Posterior cingulate gyrus (tissue), 11 donors: ENCODE measurements at regions not wholly inside any gene's neighbourhood (a gene's known extent, or its start where the extent isn't known, plus 50 kb on each side); places are given as distances from the start of the nearest gene placed in this dataset.
A peak's percentile ranks its signal among the peaks of the same experiment; 100 is the strongest.
"Not testable (repeated sequence)": the region's sequence is repeated elsewhere in the genome, so short reads cannot be mapped to it uniquely, and the experiment has no call there.

Source experiments
- DNase-seq, 10 donors: peaks; one replicate each; pipeline versions ENCODE4 v3.0.0 to v3.0.0-alpha.2; 2020 to 2021; ENCODE audit warnings: mixed read lengths in 3 of 10
- intact Hi-C: fragments of 100-400 bp; cut with DNase I; formaldehyde crosslinking; loops from one replicate; pipeline ENCODE4 v1.15.1; 2023

DNA sequence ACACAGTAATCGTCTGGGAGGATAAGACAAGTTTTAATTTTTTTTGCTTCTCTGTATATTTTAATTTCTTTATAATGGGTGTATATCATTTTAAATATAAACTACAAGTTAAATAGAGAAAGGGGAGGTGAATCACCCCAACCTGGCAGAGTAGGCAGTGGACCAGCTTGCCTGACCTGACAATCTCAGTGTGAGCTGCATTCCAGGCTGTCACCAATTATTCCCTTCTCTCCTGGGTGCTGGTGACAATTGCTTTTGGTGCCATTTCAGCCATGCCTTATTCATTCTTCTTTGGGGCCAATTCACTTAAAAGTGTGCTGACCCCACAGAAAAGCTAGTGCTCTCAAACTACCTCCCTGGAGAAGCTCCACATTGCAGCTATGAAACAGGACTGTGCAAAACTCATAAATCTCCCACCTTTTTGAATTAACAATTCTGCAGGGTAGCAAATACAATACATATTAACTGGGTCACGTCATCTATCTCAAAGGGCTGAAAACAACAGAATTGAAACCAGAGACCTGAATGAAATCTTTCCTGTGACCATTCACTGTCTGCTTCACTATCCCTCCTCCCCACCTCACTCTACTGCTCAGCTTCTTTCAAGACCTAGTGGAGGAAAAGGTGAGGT is 359.0 kb downstream of the HS3ST1 start:
- no peak for DNase-seq

DNA sequence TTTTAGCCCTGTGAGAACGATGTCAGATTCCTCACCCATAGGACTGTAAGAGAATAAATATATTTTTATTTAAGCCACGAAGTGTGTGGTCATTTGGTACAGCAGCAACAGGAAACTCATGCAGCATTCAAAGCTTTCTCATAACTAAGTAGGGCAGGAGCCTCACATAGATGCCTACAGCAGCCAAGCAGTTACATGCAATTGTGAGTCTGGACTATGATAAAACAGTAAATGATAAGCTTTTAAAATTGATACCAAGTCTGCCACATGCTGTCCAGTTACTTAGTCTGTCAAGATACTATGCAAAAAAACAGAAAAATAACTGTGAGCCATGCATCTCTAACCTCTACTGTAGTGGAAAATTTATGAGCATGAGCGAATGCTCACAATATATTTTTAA is 359.6 kb downstream of the HS3ST1 start:
- no peak for DNase-seq
- intact Hi-C loops, result no loop called here

More for the DNA sequence above, 359.0 kb downstream of the HS3ST1 start:
- intact Hi-C loops, result no loop called here

DNA sequence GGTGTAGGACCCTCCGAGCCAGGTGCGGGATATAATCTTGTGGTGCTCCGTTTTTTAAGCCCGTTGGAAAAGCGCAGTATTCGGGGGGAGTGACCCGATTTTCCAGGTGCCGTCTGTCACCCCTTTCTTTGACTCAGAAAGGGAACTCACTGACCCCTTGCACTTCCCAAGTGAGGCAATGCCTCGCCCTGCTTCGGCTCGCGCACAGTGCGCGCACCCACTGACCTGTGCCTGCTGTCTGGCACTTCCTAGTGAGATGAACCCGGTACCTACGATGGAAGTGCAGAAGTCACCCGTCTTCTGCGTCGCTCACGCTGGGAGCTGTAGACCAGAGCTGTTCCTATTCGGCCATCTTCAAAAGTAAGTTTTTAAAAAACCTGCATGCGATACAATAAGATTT is 362.1 kb downstream of the HS3ST1 start:
- intact Hi-C loops, DNase-seq: not testable (repeated sequence)

DNA sequence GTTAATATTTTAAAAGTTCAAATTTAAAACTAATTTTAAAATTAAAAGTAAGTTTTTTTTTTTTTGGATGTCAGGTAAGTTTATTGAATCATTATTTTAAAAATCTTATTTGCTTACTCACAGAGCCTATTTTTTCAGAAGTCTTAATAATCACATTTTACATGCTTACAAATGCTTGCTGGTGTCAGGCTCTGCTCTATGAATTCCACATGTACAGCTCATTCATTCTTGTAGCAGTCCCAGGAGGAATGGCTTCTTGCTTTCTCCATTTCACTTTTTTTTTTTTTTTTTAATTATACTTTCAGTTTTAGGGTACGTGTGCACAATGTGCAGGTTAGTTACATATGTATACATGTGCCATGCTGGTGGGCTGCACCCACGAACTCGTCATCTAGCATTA is 368.1 kb downstream of the HS3ST1 start:
- intact Hi-C loops, DNase-seq: not testable (repeated sequence)

DNA sequence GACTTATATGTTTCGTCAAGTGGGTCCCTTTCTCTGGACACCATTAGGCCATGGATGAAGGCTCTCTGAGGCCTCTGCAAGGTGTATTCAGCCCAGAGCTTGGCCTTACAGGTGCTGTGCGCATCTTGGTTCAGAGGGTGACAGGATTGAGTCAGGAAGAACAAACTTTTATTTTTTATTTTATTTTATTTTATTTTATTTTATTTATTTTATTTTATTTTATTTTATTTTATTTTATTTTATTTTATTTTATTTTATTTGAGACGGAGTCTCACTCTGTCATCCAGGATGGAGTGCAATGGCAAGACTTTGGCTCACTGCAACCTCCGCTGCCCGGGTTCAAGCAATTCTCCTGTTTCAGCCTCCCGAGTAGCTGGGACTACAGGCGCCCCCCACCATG is 370.4 kb upstream of the CLNK start:
- DNase-seq, result peak in 1 of 10 donors; percentile 62
- intact Hi-C loops, result not testable (repeated sequence)

DNA sequence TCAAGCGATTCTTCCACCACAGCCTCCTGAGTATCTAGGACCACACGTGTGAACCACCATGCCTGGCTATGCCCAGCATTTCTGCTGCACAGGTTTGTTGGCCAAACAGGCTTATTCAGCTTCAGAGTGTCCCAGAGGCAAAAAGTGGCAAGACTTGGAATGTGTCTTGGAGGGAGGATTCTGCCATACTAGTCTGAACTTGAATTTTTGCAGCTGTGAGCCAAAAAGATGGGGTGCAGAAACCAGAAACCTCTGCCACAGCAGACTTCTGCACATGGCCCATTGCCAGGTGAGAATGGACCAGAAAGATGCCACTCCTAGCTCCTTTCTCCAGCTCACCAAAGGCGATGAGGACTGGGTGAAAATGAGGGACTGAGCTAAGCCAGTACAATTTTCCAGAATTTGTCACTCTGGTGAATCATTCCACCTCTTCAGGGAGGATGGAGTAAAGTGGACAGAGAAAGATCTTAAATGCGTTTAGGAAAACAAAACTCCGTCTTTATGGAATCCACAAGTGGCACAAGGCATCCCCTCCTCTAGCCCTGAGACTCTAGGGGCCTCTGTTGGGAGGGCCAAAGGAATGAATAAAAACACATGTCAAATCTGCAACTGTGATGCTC is 369.1 kb upstream of the CLNK start:
- intact Hi-C loops, result no loop called here
- DNase-seq, result no peak

DNA sequence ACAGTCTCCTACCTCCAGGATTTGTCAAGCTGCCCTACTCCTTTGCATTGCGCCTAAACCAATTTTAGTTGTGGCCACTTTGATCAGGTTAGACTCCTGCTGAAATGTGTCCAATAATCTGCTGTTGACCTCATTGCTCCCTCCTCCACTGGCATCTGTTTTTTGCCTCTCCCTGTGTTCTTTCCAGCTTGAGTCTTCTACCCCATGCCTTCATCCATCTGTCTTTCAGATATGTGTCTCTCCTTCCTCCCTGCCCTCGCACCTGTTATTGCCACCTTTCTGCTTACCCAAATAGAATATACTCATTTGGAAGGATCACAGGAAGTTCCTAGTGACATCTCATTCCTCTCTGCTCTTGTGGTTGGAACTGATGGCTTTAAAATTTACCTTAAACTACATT is 366.6 kb upstream of the CLNK start:
- intact Hi-C loops, result no loop called here
- DNase-seq, result no peak

DNA sequence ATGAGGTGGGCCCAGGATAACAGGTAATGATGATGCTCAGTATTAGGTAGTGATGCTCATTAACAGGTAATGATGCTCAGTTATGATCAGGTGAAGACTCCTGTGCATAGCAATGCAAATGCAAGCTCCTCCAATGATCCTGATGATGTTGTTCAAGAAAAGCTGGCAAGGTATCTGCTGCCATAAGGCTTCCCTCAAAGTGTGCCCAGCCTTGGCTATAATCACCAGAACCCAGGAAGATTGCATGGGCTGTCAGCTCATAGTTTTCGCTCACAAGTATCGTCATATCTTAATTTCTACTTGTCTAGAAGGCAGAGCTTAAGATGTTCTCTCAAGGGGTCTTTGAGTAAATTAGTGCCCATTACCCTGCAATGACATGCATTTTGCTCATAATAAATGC is 366.2 kb upstream of the CLNK start:
- intact Hi-C loops, result no loop called here
- no peak for DNase-seq

DNA sequence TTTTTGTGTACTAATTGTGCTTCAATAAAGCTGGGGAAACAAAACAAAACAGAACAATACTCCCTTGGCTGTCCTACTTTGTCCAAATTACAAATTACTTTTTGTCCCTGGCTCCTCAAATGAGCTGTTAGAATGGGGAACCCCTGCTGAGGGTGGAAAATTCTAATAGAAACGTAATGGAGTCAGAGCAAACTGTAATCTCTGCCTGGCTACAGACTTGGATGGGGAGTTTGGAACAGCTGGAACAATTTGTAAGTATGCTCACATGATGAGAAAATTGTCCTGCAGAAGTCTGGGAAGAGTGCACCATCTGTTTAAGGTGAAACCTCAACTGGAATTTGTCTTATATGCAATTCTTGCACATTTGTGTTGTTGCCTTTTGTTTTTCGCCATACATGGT is 364.4 kb upstream of the CLNK start:
- DNase-seq, result no peak

DNA sequence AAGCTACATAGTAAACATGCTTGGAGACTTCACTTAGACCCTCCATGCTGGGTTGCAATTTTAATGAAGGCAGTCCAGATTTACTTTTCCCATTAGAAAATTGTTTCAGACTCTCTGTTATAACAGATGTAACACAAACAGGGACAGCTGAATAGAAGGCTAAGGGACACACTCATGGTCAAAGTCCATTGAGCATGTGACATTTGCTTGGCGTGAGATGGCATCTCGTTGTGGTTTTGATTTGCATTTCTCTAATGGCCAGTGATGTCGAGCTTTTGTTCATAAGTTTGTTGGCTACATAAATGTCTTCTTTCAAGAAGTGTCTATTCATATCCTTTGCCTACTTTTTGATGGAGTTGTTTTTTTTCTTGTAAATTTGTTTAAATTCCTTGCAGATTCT is 358.2 kb upstream of the CLNK start:
- intact Hi-C loops, result no loop called here
- no peak for DNase-seq

More for the DNA sequence above, 364.4 kb upstream of the CLNK start:
- intact Hi-C loops, result no loop called here

DNA sequence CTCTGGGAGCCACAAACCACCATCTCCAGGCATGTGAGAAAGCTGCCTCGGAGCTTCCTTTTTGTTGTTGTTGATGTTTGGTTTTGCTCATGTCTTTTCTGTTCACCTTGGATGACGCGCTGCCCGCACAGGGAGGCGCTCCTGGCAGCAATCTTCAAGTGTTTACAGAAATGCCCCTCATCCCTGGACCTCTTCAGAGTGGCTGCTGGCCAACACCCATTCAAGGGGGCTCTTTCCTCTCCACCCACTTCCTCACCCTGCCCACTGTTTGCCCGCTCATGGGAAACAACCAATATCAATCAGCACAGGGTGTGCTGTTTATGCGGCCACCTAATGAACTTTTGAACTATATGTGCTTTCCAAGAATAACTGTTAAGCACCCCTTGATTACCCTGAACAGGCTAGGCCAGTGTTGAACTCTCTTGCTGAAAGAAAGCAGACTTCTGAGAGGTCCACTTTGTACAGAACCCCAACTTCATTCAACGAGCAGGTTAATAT is 355.1 kb upstream of the CLNK start:
- no peak for DNase-seq
- intact Hi-C loops, result no loop called here

DNA sequence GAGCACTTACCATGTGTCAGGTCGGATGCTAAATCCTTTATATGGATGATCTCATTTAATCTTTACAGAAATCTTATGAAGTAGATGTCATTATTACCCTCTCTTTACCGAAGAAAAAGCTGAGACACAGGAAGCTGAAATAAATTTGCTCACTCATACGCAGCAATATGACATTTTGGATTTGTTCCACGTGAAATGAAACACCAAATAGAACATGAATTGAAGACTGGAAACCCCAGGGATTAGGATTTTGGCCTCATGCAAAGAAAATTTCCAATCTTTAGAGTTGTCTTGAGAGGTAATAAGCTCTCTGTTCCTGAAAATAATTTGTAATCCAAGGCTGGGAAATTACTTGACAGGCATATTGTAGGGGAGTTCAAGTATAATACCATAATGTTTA is 354.4 kb upstream of the CLNK start:
- intact Hi-C loops, result no loop called here
- no peak for DNase-seq

DNA sequence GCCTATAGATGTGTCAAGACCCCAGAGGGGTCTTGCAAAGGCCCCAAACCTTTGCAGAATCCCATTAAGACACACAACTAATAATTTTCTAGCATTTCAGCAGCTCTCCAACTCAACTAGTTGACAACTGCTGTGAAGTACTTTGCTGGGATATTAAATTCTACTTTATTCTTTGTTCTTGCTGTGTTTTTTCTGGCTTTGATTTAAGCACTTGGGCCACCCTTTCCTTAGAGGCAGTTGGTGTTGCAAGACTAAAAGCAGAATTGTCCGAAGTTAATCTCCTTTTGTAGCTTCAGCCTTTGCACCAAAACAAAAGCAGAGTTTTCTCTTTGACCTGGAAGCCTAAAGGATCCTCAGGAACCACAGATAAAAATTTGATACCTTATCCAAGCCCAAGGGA is 353.1 kb upstream of the CLNK start:
- no peak for DNase-seq
- intact Hi-C loops, result no loop called here

DNA sequence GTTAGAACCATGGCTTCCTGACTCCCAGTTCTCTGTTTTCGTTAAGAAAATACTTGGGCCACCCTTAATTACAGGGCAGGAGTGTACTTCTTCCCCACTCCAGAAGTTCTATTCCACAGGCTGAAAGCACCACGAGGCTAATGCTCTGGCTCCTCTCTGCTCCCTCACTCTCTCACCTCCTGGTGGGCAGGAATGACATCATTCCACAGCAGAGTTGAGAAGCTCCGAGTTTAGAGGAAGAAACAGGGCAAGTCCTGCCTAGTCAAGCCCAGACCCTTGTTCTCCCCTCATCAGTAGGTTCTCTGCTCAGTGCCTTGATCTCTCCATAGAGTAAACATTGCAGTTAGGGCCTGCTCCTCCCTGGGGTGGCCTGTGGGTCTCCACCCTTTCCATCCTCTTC is 343.8 kb upstream of the CLNK start:
- no peak for DNase-seq
- intact Hi-C loops, result no loop called here

DNA sequence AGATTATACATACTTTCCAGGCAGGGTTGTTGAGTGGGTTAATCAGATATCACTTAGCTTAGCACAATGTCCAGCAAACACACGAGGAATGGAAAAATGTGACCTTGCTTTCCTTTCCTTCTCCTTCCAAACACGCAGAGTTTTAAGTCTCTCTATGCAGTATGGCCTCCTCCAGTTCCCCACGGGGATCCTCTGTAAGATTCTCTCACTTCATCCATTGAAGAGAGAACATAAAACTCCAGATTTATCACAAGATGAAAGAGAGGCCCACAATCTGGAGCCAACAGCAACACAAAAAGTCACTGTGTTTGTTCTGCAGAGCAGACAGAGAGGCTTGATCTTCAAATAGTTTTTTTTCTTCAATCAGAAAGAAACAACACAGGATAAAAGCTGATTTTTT is 336.8 kb upstream of the CLNK start:
- intact Hi-C loops, result no loop called here
- DNase-seq, result no peak

DNA sequence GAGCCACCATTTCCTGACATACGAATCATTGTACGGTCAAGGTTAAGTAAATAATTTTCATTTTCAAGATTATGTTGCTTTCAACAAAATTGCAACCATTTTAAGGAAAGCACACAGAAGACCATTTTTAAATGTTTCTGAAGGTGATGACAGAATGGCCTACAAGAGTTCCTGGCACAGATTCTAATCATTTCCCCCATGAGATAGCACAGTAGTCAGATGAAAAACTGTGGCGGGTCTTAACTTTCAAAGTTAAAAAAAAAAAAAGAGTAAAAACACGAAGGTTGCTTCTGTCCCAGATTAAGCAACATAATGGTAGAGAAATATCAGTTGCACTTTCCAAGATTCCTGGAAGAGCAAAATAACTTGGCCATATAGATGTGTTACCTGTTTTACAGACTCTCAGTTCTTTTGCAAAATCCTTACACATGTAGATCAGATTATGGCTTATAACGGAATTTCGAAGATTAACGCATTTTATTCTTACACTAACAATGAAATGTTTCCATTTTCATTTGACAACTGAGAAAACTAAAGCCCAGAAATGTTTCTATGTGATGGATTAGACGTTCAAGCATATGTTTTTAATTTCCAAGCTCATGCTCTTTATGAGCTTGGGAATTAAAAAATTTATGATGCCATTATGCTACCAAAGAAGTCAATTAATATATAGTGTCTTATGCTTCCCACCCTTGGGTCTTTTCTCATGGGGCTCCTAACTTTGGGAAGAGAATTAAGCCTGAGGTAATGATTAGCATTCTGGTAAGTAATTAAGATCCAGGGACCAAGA is 335.1 kb upstream of the CLNK start:
- DNase-seq, result no peak
- intact Hi-C loops, result no loop called here

DNA sequence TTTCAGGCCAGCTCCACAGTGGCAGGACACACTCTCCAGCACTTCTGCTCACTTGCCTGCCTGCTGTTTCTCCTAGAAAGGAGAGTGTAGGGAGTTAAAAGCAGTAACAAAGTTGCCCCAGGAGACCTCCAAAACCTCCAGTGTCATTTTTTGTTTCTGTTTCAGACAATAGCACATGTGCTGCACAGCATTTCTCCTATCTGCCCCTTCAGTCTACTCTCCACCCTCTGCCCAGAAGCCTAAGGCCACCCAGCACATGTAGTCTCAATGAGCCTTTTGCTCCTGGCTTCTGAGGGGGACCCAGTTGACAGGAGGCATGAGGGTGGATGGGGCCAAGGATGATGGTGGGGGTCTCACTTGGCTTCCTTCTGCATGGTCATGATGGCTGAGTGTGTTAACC is 329.6 kb upstream of the CLNK start:
- intact Hi-C loops, result no loop called here
- DNase-seq, result no peak

DNA sequence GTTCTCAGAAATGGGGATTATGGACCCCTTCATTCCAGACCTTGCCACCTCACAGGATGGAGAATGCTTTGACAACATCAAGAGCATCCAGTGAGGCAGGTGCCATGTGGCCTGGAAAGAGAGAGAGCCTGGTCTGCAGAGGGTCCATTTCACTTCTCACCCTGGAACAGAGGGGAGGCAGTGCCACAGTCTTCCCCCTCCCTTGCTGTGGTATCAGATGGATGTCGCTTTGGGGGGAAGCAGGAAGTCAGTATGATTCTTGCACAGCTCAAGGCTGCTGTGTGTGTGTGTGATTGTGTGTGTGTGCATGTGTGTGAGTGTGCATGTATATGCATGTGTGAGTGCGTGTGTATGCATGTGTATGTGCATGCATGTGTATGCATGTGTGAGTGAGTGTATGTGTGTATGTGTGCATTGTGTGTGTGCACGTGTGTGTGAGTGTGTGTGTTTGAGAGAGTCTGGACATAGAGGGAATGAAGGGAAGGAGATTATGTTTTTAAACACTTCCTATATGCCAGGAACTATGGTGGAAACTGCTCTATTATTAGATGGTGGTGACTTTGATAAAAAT is 328.6 kb upstream of the CLNK start:
- no peak for DNase-seq
- intact Hi-C loops, result no loop called here

DNA sequence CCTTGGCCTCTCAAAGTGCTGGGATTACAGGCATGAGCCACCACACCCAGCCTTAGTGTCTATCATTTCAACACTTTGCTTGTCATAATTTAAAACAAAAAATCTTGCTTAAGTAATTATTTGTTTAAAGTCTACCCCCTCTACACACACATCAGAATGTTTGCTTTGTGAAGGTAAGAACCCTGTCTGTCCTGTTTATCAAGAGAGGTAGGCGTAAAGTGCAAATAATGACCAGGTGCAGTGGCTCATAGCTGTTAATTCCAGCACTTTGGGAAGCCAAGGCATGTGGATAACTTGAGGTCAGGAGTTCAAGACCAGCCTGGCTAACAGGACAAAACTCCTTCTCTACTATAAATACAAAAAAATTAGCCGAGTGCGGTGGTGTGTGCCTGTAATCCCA is 326.7 kb upstream of the CLNK start:
- intact Hi-C loops, result no loop called here
- DNase-seq, result no peak

DNA sequence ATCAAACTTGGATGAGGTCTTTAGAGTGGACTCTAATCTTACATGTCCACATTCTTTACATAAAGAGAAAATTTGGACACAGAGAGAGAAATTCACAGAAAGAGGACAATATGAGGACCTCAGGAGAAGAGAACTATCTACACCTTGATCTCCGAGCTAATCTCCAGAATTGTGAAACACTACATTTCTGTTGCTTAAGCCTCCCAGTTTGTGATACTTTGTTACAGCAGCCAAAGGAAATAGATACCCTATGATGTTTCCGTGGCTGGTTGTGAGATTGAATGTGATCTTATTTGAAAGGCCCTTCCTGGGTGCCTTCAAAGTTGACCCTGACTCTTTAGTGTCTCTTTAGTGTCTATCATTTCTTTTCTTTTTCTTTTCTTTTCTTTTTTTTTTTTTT is 326.1 kb upstream of the CLNK start:
- intact Hi-C loops, result no loop called here
- DNase-seq, result no peak

DNA sequence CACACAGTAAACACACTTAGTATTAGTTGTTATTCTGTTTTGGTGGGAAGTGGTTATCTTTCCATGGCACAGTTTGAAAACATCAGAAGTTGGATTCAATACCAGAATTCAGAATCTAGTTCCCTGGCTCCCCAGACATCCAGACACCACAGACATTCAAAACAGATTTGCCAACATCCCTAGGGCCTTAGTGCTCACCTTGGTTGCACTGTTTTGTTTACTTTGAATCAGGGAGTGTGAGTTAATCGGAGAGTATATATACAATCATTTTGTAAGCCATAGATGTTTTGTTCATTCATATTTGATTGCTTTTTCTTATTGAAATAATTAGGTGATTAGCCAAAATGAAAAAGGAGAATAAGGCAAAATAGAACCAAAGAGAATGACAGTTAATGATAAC is 324.7 kb upstream of the CLNK start:
- no peak for DNase-seq
- intact Hi-C loops, result no loop called here

DNA sequence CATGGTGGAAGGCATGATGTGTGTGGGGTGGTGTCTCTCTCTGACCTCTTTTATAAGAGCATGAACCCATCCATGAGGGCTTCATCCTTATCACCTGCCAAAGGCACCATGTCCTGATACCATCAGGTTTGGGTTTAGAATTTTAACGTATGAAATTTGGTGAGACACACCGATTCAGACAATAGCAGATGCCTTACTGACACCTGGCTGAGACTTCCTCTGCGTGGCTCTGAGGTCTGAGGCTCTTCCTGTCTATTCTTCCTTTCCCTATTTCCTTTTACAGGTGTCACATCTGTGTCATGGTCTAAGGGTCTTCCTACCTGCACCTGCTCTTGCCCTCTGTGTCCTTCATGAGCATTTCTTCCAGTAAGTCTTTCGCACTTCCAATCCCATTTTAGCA is 320.7 kb upstream of the CLNK start:
- intact Hi-C loops, result no loop called here
- DNase-seq, result no peak
